GM21786 (cell line): ENCODE measurements at regions not wholly inside any gene's neighbourhood (a gene's known extent, or its start where the extent isn't known, plus 50 kb on each side); places are given as distances from the start of the nearest gene placed in this dataset.

Experiments
- ATAC-seq: cut with Tn5 transposase; IDR thresholded peaks from one replicate; pipeline ENCODE4 v1.9.1; 2021; ENCODE audit not compliant: unreplicated experiment

DNA sequence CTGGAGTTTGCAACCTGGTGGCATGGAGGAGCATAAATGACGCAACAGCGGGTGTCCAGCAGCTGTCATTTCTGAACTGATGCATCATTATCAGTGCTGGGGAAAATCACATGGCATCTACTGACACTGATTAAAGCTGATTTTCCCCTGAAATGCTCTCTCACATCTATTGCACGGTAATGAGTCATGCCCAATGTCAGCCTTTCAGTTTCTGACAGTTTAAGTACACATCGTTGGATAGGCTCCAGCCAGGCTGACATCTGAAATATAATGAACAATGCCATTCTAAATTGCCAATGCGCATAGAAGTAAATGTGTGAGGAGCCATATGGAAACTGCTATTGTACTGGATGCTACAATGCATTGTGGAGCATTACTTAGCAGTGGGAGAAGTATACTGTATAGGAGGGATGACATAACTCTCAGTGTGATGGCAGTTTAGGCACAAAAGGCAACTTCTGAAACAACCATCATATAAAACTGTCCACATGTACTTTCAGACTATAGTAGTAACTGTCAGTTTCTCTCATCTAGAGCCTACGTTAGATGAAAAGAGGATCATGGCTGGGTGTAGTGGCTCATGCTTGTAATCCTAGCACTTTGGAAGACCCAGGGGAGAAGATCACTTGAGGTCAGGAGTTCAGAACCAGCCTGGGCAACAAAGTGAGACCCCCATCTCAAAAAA lies 389.3 kb upstream of the DMAC1 start:
- no peak for ATAC-seq

DNA sequence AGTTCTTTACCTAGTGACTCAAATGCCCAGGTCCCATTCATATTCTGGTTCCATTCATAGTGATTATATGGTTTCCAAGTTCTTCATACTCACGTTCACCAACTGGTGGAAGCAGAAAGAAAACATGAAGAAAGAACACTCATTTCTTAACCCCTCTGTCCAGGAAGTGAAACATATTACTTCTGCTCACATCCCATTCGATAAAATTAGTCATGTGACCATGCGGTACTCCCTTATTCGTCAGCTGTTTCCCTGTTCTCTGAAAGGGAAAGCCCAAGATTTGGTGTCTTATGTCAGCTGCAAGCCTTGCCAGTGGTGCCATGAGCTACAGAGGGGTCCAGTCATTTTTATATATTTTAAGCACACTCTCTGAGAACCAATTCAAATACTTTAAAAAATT lies 387.0 kb upstream of the DMAC1 start:
- ATAC-seq = no peak

DNA sequence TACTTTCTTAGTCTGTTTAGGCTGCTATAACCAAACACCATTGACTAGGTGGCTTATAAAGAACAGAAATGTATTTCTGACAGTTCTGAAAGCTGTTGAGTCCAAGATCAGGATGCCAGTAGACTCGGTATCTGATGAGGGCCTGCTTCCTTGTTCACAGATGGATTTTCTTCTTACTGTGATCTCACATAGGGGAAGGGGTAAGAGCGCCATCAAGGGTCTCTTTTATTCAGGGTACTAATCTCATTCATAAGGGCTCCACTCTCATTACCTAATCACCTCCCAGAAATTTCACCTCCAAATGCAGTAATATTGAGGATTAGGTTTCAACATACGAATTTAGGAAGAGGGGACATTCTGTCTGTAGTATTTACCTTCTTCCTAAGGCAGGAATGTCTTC lies 384.0 kb upstream of the DMAC1 start:
- no peak for ATAC-seq

DNA sequence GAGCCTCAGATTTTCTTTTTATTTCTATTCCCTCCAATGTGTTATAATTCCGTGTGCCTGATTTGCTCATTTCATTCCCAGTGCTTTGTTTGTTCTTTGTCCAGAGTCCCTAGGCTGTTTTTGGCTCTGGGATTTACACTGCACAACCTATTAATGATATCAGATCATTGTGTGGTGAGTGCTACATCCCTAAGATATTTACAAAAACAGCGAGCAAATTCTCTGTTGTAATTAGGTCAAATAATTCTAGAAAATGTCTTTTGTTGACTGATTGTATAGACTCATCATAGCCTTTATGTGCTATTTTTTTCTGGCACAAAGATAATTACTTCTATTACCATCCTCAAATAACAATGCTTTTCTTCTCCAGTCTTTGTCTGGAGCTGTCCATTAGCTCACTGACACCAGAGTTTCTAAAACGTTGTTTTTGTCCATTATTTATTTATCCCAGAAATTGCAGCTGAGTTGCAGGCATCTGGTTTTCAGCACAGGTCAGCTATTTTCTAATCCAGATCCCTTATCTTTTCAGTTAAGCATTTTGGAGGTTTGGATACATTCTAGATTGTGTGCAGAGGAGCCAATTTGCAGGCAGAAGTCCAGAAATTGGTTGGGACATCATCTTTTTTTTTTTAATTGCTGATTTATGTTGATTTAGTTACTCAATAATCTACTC lies 379.9 kb upstream of the DMAC1 start:
- no peak for ATAC-seq

DNA sequence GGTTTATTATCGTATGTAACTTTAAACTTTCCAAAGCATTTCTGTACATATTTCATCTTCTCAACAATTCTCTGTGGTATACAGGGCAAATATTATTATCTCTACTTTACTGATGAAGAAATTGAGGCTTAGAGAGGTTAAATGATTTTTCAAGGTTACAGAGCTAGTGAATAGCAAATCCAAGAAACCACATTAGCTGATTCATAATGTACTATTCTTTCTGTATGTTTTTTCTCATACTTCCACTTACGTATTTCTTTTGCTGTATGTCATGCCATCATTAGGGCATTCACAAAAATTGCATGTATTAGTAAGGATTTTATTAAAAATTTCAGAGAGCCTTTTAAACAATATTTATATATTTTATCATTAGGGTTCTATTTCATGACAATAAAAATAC lies 372.4 kb upstream of the DMAC1 start:
- ATAC-seq = no peak

DNA sequence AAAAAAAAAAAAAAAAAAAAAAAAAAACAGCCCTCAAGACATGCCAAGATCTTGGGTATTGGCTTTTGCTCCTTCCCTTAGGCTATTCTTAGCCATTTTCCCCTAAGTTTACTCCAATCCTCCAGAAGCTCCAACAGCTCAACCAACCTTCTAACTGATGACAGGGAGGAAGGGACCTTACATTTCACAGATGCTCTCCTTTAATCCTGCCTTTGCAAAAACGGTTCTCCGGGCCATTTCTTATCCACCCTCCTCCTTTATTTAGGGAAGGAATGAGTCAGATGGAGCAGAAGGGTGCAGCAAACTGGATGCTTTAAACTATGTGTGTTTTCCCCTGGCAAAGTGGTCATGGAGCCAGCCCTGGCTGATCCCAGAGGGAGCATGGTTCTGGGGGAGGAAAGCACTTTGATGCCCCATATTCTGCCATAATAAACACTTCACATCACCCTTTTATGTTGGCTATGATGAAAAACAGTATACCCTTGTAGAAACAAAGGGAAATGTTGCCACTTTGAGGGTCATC lies 369.4 kb upstream of the DMAC1 start:
- ATAC-seq = no peak

DNA sequence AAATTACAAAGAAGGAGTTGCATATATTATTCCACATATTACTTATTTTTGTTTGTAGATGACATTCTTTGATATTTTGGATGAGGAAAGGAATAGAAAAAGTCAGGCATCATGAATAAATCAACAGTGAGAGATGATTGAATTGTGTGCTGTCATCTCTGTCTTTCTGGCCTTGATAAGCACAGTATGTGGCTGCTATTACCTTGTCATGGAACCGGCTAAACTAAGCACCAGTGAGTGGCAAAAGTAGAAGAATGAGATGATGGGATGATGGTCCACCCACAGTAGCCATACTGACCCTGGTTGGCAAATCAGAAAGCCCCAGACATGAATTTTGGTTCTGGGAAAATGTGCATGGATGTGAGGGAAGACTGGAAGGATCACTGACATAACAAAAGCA lies 361.2 kb upstream of the DMAC1 start:
- no peak for ATAC-seq

DNA sequence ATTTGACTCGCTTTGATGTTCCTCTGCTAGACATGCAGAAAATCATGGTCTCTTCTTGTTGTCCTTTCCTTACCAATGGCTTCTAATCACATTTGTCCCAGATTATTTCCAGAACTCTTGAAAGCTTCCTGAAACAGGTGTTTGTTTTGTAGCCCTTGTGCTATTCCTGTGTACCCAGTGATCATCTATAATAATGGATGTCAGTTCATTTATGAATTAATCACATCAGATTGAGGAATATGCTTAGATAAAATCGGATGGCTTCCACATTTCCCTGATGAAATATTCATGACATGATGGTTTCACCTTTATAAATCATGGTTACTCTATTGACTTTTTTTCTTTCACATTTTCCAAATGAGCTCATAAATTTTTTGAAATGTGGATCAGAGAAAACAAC lies 359.0 kb upstream of the DMAC1 start:
- ATAC-seq = no peak

DNA sequence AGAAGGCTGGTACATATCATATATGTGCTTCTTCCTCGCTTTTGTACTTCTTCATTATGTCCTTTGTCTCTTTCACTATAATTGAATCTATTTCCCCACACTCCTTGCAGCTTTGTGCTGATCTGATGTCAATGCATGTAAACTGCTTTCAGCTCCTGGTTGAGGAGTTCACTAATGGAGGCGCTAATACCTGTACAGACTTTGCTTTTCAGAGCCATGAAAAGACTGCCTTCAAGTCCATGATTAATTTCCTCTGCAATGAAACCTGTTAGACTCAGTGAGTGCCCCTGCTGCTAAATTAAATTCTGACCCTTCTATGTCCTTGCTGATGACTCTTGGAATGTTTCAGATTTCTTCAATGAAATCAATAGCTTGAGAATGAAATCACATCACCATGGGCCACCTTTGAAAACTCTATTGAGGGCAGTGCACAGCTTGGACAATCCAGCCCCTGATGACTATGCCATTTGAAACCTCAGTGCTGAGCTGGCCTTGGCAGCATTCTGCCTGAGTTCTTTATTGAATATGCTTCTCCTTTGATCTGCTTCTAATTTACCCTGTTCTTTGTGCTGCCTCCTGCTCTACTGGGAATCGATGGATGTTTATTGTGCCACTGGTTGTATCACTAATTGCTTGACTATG lies 358.2 kb upstream of the DMAC1 start:
- ATAC-seq = no peak

DNA sequence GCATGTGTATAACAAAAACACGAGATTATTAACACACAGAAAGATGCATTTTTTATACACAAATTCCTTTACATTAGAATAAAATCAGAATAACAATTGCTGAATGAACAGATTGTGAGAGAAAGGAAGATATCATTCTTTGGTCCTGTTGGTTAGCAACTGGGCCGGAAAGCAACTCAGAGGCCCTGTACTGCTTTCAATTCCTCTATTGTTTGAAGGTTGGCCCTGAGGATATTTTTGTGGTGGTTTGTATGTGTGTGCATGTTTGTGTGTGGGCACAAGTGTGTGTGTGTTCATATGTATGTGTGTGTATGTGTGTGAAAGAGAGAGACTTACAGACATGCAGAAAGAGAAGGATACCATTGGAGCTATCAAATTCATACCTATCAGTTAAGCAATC lies 356.8 kb upstream of the DMAC1 start:
- ATAC-seq = no peak

DNA sequence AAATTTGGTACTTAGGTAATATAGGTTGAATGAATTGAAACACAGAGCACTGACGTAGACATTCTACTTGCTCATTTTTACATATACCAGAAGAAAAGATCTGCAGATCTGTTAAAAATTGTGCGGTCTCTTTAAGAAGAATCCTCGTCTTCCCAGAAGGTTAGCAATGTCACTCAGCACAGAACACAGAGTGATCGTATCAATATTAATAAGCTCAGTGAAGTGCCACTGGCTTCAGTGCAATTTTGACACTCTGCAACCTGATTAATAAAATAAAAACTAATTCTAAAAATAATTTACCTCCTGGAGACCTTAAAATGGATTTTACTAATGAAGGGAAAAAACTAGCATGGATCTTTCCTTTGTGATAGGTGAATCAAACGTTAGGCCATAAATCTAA lies 356.1 kb upstream of the DMAC1 start:
- ATAC-seq = no peak

DNA sequence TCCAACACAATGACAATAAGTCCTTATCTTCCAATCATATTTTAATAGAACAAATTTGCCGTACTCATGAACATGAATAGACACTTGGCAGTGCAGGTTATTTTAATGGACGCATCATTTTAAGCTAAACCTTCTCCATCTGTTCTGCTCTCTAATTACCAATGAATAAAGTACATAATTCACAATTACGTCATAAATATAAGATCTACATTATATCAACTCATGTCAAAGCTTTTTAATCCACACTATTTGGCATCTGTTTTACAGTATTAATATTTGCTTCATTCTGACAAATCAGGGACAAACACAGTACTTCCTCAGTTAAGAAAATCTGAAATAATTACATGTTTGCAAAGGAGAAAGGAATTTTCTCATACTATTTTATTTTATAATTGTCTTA lies 344.1 kb upstream of the DMAC1 start:
- ATAC-seq = no peak

DNA sequence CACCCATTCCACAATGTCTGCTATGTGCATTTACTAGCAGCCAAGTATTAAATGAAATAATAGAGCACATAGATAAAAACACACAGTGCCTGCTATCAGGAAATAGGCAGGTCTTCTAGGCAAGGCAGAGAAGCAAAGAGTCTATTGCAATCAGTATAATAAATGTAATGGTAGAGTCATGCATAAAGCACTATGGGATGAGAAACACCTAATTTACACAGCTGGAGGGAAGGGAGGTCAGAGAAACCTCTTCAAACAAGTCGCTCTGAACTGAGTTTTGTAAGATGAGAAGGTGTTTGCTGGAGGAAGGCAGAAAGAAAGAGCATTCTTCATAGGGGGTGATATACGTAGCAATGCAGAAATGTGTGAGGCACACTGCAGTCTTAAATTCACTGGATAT lies 341.0 kb upstream of the DMAC1 start:
- ATAC-seq = no peak

DNA sequence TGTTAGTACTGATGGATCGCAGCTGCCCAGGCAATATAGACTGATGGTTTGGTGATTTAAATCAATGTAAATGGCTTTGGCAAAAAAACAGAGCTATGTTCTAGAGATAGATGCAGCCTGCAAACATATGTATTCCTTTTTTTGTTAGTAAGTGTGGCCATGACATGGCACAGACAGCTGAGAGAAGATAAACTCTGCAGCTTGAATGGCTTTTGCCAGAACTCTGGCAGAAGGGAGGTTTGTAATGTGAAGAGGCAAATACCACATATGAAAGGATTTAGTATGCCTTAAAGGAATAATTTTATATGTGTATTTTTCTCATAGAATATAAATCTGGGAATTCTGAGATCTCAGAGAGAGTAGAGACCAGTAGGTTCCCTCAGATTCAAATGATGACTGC lies 340.2 kb upstream of the DMAC1 start:
- no peak for ATAC-seq

DNA sequence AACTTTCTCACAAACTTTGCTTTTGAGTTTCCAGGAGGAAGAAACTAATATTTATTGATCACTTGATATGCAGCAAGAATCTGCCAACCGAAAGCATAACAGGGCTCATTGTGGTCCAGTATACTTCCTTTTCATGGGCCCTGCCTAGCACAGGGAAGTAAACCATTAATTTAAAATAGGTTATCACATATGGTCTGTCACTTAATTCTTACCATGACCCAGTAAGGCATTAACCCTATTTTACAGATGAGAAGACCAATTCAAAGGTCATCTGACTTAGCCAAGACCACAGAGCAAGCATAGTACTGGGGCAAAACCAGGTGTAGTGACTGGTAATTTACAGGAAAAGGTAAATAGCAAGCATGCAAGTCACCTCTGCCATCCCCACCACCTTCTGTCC lies 336.9 kb upstream of the DMAC1 start:
- peak; percentile 51 for ATAC-seq

DNA sequence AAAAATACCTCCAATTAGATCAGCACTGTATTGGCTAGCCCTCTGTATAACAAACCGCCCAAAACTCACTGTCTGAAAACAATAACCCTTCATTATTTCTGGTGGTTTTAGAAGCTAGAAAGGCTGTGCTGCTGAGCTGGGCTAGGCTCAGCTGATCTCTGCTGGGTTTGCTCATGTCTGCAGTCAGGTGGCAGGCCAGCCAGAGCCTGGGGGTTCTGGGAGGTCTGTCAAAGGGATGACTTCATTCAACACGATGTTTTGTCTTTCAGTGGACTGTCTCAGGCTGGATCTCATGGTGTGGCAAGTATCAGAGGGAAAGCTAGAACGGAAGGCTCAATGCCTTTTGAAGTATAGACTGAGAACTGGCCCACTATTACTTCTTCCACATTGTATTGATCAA lies 335.1 kb upstream of the DMAC1 start:
- no peak for ATAC-seq

DNA sequence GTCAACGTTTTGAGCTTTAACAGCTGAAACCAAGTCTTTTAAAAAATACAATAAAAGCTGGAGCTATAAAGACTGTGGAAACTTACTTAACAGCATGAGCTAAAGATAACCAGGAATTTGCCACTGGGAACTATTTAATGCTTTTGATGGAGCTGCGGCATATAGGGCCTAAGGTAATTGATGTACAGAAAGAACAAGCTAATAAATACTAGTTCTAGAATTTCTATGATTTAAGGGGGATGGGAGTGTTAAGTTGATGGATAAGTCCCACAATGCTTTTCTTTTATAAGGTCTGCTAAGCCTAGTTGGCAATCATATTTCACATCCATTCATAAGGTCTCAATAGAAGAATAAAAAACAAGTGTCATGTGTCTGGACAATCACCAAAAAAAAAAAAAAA lies 334.0 kb upstream of the DMAC1 start:
- ATAC-seq = no peak

DNA sequence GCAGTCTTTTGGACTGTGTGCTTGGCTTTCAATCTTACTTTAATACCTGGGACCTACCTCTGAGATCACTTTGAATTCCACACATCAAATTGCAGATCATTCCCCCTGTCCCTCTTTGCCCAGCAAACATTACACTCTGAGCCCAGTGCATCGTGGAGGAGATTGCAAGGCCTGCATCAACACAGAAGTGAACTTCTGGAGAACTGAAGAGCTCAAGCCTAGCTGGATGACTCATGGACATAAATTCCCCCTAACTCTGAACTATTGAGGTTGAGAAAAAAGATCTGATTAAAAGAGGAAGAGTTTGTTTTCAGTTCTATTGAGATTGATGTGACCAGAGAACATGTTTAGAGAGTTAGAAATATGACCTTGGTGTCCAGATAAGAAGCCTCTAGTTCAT lies 316.0 kb upstream of the DMAC1 start:
- ATAC-seq = no peak

DNA sequence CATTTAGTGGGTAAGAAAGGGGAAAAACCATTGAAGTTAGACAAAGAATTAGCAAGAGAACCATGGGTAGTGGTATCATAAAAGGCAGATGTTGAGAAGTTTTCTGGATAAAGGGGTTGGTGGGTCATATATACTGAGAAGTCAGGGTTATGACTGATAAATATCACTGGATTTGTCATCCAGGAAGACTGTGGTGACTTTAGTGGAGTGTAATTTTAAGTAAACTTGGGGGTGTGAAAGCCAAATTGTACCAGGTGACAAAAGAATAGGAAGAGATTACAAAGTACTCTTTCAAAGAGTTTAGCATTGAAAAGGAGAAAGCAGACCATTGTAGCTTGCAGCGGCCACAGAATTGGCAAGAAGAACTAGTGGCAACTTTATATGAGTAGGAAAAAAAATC lies 315.2 kb upstream of the DMAC1 start:
- ATAC-seq = no peak

DNA sequence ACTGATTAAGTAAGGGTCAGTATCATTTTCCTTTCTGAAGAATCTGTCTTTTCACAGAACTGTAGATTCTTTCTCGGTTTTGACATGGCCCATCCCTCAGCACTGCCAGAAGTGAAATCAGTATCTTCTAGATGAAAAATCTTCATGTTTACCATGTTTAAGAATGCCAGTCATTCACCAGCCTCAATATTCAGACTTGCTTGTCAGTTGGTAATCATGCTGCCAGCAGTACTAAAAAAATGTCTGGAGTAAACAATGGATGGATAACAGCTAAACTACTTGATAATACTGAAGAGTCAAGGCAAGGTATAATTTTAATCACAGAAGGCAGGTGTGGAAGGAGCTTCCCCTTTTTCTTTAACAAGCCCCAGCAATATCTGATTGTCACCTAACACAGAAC lies 306.8 kb upstream of the DMAC1 start:
- no peak for ATAC-seq

DNA sequence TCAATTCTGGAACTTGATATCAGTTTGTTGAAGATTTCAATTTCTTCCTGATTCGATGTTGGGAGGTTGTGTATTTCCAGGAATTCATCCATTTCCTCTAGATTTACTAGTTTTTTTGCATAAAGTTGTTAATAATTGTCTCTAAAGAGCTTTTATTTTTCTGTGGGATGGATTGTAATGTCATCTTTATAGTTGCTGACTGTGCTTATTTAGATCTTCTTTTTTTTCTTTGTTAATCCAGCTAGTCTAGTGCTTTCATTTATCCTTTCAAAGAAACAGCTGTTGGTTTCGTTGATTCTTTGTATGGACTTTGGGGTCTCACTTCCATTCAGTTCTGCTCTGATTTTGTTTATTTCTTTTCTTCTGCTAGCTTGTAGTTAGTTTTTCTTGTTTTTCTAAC lies 302.0 kb upstream of the DMAC1 start:
- ATAC-seq = no peak

DNA sequence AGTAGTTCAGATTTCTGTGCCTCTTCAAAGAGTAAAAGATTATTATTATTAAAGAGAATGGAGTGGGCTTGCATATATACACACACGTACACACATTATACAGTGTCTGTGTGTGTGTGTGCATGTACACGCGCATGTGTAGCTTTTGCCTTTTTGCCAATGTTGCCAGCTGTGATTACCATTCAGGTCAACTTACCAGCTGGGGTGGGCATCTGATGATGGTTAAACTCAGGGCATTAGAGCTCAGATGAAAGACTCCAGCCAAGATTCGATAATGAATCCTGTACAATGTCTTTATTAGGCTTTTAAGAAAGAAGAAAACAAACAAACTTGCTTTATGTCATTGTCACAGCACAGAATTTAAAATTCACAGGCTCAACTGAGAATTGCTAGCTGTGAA lies 296.5 kb upstream of the DMAC1 start:
- no peak for ATAC-seq
